GM18907 (cell line): ENCODE measurements at regions not wholly inside any gene's neighbourhood (a gene's known extent, or its start where the extent isn't known, plus 50 kb on each side); places are given as distances from the start of the nearest gene placed in this dataset.
"Not testable (repeated sequence)": the region's sequence is repeated elsewhere in the genome, so short reads cannot be mapped to it uniquely, and the experiment has no call there.

Source experiments
- ATAC-seq: cut with Tn5 transposase; IDR thresholded peaks from one replicate; pipeline ENCODE4 v1.9.1; 2021; ENCODE audit warnings: mild to moderate bottlenecking, moderate library complexity; ENCODE audit not compliant: unreplicated experiment

GRCh38 chr4:95898226-95898625 is 58.3 kb downstream of the PDHA2 start:
- no peak for ATAC-seq

GRCh38 chr4:95909211-95909610 is 69.3 kb downstream of the PDHA2 start:
- no peak for ATAC-seq

- no peak for ATAC-seq
Measured at GRCh38 chr4:95910749-95911148, 70.9 kb downstream of the PDHA2 start.

GRCh38 chr4:95921470-95921869 is 81.6 kb downstream of the PDHA2 start:
- no peak for ATAC-seq

GRCh38 chr4:95929448-95930064 is 89.7 kb downstream of the PDHA2 start:
- ATAC-seq: no peak

GRCh38 chr4:95939141-95939540 is 99.2 kb downstream of the PDHA2 start:
- no peak for ATAC-seq

- ATAC-seq: no peak
Measured at GRCh38 chr4:95949136-95949765, 109.4 kb downstream of the PDHA2 start.

- no peak for ATAC-seq
Measured at GRCh38 chr4:95949808-95950207, 109.9 kb downstream of the PDHA2 start.

- ATAC-seq: not testable (repeated sequence)
Measured at GRCh38 chr4:95952538-95952937, 112.6 kb downstream of the PDHA2 start.

- ATAC-seq: no peak
Measured at GRCh38 chr4:95956094-95956493, 116.2 kb downstream of the PDHA2 start.

- no peak for ATAC-seq
Measured at GRCh38 chr4:95957054-95957453, 117.2 kb downstream of the PDHA2 start.

GRCh38 chr4:95957759-95958158 is 117.9 kb downstream of the PDHA2 start:
- ATAC-seq: no peak

GRCh38 chr4:95959182-95959581 is 119.3 kb downstream of the PDHA2 start:
- no peak for ATAC-seq

GRCh38 chr4:95959633-95960032 is 119.7 kb downstream of the PDHA2 start:
- no peak for ATAC-seq

- no peak for ATAC-seq
Measured at GRCh38 chr4:95963456-95963855, 123.6 kb downstream of the PDHA2 start.

- no peak for ATAC-seq
Measured at GRCh38 chr4:95979961-95980876, 140.3 kb downstream of the PDHA2 start.

- no peak for ATAC-seq
Measured at GRCh38 chr4:95980877-95981360, 141.0 kb downstream of the PDHA2 start.

GRCh38 chr4:95981591-95981990 is 141.7 kb downstream of the PDHA2 start:
- ATAC-seq: no peak

GRCh38 chr4:95982516-95982915 is 142.6 kb downstream of the PDHA2 start:
- no peak for ATAC-seq

GRCh38 chr4:95984081-95984480 is 144.2 kb downstream of the PDHA2 start:
- ATAC-seq: no peak

- no peak for ATAC-seq
Measured at GRCh38 chr4:95985051-95985450, 145.2 kb downstream of the PDHA2 start.
